OCI-LY7 (cell line): ENCODE measurements at regions not wholly inside any gene's neighbourhood (a gene's known extent, or its start where the extent isn't known, plus 50 kb on each side); places are given as distances from the start of the nearest gene placed in this dataset.

Experiments used
- BruUV-seq: library from RNA; stranded (reverse); fragments of 400-500 nt; replicated peaks from 2 replicates; lab custom pipeline; 2021; lab: Mats Ljungman, UMichigan
- CTCF ChIA-PET: fragments of 300-600 bp; sonication (Branson Sonifier 250); formaldehyde crosslinking; loops from one replicate; lab custom pipeline; 2022; ENCODE audit warnings: antibody characterized with exemption; ENCODE audit not compliant: unreplicated experiment; lab: Charles Lee
- POLR2A ChIA-PET: fragments of 300-600 bp; sonication (Branson Sonifier 250); formaldehyde crosslinking; loops from one replicate; lab custom pipeline; 2022; ENCODE audit warnings: antibody characterized with exemption; lab: Charles Lee
- DNase-seq: peaks from one replicate; pipeline ENCODE4 v3.0.0-alpha.2; 2015; ENCODE audit warnings: low spot score
- H2AFZ ChIP-seq: fragments of 200-600 bp; sonication (generic), shearing (Covaris generic); 2 replicates; pipeline ENCODE4 v1.6.1; 2014; ENCODE audit warnings: mild to moderate bottlenecking, antibody characterized with exemption, low read length, moderate library complexity
- H3K27ac ChIP-seq: fragments of 200-600 bp; sonication (generic); 2 replicates; pipeline ENCODE4 v1.5.1; 2014; ENCODE audit warnings: mixed run types, low read depth, mild to moderate bottlenecking, moderate library complexity, low read length, inconsistent platforms; ENCODE audit not compliant: poor library complexity, severe bottlenecking
- H3K36me3 ChIP-seq: fragments of 200-600 bp; sonication (generic); 2 replicates; pipeline ENCODE4 v1.6.1; 2014; ENCODE audit warnings: mild to moderate bottlenecking, antibody characterized with exemption, low read length, moderate library complexity, mixed read lengths; ENCODE audit not compliant: insufficient read depth
- H3K4me1 ChIP-seq: fragments of 200-600 bp; sonication (generic); 2 replicates; pipeline ENCODE4 v1.5.1; 2014; ENCODE audit warnings: mild to moderate bottlenecking, low read length; ENCODE audit not compliant: insufficient read depth, poor library complexity, severe bottlenecking
- H3K4me2 ChIP-seq: fragments of 200-600 bp; sonication (generic); 2 replicates; pipeline ENCODE4 v1.6.1; 2014; ENCODE audit warnings: mild to moderate bottlenecking, low read length
- H3K4me3 ChIP-seq: fragments of 200-600 bp; sonication (generic); 2 replicates; pipeline ENCODE4 v1.5.1; 2014; ENCODE audit warnings: mild to moderate bottlenecking, low read depth, low read length; ENCODE audit not compliant: poor library complexity, severe bottlenecking
- H3K79me2 ChIP-seq: fragments of 200-600 bp; sonication (generic); 2 replicates; pipeline ENCODE4 v1.6.1; 2016; ENCODE audit warnings: low read depth, mild to moderate bottlenecking, low read length, moderate library complexity, mixed read lengths; ENCODE audit not compliant: insufficient read depth
- H3K9me2 ChIP-seq: fragments of 200-600 bp; sonication (generic); 2 replicates; pipeline ENCODE4 v1.6.1; 2016; ENCODE audit warnings: mild to moderate bottlenecking, low read length, mixed read lengths; ENCODE audit not compliant: insufficient read depth
- H3K9me3 ChIP-seq: fragments of 200-600 bp; sonication (generic); 2 replicates; pipeline ENCODE4 v1.6.1; 2014; ENCODE audit warnings: mild to moderate bottlenecking, mixed run types, low read length, mixed read lengths
- H4K20me1 ChIP-seq: fragments of 200-600 bp; sonication (generic); 2 replicates; pipeline ENCODE4 v1.6.1; 2014; ENCODE audit warnings: mild to moderate bottlenecking, antibody characterized with exemption, low read length, moderate library complexity, mixed read lengths; ENCODE audit not compliant: insufficient read depth
- EZH2phosphoT487 ChIP-seq: fragments of 200-600 bp; sonication (generic); IDR thresholded peaks from 2 replicates; pipeline ENCODE4 v1.6.1; 2018; ENCODE audit warnings: low read depth, borderline replicate concordance, mild to moderate bottlenecking, mixed run types, antibody characterized with exemption, low read length, moderate library complexity, mixed read lengths
- intact Hi-C: fragments of 100-400 bp; cut with micrococcal nuclease; formaldehyde crosslinking; loops from one replicate; pipeline ENCODE4 v1.10.0; 2022; ENCODE audit not compliant: unreplicated experiment
- TF ChIP-seq, protein P1 (sequence below): fragments of 200-600 bp; sonication (generic); conservative IDR thresholded peaks from 2 replicates; pipeline ENCODE4 v1.5.1; 2014; ENCODE audit warnings: mild to moderate bottlenecking, antibody characterized with exemption, low read length, moderate library complexity, mixed read lengths

- BruUV-seq, result no TSS peak
- CTCF ChIA-PET, result no interaction called here
- H3K27ac ChIP-seq, result no peak overlapping the region
- H3K9me3 ChIP-seq, result no peaks in the 10 kb centered on the region
- no peaks in the 10 kb centered on the region for H3K4me1 ChIP-seq
- POLR2A ChIA-PET, result interaction anchor here (0.7 kb wide), 1 partner anchor 945 kb away, joined by 4 read pairs; no protein-coding TSS in a partner anchor
- no peaks in the 10 kb centered on the region for H3K79me2 ChIP-seq
- no peaks in the 10 kb centered on the region for H3K9me2 ChIP-seq
- no peaks in the 10 kb centered on the region for H3K36me3 ChIP-seq
- H4K20me1 ChIP-seq, result no peaks in the 10 kb centered on the region
- no peak overlapping the region for H2AFZ ChIP-seq
- DNase-seq, result no peak
- intact Hi-C loops, result no loop called here
- H3K4me2 ChIP-seq, result no peak overlapping the region
- H3K4me3 ChIP-seq, result no peak overlapping the region
- TF ChIP-seq EZH2phosphoT487, result no peak
- TF ChIP-seq, protein P1, sequence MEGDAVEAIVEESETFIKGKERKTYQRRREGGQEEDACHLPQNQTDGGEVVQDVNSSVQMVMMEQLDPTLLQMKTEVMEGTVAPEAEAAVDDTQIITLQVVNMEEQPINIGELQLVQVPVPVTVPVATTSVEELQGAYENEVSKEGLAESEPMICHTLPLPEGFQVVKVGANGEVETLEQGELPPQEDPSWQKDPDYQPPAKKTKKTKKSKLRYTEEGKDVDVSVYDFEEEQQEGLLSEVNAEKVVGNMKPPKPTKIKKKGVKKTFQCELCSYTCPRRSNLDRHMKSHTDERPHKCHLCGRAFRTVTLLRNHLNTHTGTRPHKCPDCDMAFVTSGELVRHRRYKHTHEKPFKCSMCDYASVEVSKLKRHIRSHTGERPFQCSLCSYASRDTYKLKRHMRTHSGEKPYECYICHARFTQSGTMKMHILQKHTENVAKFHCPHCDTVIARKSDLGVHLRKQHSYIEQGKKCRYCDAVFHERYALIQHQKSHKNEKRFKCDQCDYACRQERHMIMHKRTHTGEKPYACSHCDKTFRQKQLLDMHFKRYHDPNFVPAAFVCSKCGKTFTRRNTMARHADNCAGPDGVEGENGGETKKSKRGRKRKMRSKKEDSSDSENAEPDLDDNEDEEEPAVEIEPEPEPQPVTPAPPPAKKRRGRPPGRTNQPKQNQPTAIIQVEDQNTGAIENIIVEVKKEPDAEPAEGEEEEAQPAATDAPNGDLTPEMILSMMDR, result no peak
These were observed 1111.4 kb upstream of the NXPH2 start for GRCh38 chr2:139891636-139892035.

DNA sequence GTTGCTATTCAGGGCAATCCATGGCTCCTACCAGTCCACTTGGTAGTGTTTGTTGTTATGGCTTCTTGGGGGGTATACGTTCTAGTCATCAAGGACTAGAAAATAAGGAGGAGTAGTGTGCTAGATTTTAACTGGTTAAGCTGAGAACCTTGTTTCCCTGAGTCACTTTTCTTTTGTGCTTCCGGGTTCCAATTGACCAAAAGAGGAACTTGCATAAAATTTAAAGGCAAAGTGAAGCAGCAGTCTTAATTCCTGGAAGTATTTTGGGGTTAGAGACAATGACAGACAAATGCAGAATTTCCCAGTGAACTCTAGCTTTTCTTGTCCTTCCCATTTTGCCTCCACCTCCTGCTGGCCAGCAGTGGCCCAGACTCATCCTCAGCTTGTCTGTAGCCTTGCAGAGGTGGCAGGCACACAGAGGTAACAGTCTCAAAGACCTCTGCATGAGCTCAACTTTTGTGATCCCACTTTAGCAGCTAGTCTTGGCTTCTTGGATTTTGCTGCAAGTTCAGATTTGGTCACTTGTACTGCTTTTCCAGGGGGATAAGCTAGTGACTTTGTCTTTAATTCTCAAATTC, 1105.8 kb upstream of the NXPH2 start:
- H3K4me2 ChIP-seq, result no peak overlapping the region
- H3K9me3 ChIP-seq, result no peaks in the 10 kb centered on the region
- H3K9me2 ChIP-seq, result no peaks in the 10 kb centered on the region
- intact Hi-C loops, result no loop called here
- no peak for DNase-seq
- no TSS peak for BruUV-seq
- H3K27ac ChIP-seq, result no peak overlapping the region
- H3K4me3 ChIP-seq, result no peak overlapping the region
- no peaks in the 10 kb centered on the region for H3K36me3 ChIP-seq
- no peak overlapping the region for H2AFZ ChIP-seq
- ChIA-PET POLR2A (interaction anchor here (0.5 kb wide), 1 partner anchor 9 kb away, joined by 3 read pairs; no protein-coding TSS in a partner anchor), CTCF (no interaction called here)
- TF ChIP-seq, protein P1, result no peak
- H4K20me1 ChIP-seq, result no peaks in the 10 kb centered on the region
- no peaks in the 10 kb centered on the region for H3K79me2 ChIP-seq
- H3K4me1 ChIP-seq, result no peaks in the 10 kb centered on the region

DNA sequence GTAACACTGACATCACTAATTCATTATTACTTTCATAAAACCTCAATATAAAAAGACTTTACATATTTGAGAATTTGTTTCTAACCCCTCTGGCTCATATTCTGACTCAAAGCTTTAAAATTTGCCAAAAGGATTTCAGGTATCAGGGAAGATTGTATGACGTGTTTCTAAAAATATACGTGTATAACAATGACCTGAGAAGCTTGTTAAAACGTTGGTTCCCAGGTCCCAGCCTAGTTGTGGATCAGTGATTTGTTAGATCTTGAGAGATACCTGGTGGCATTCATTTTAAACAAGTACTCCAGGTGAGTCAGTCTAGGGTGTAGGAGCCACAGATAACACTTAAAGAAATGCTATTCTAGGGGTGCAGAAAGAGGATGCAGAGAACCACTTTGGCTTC, 1096.8 kb upstream of the NXPH2 start:
- ChIA-PET POLR2A (no interaction called here), CTCF (no interaction called here)
- H3K4me3 ChIP-seq, result no peak overlapping the region
- no peaks in the 10 kb centered on the region for H3K4me1 ChIP-seq
- H3K36me3 ChIP-seq, result no peaks in the 10 kb centered on the region
- H3K27ac ChIP-seq, result no peak overlapping the region
- intact Hi-C loops, result no loop called here
- no peak for TF ChIP-seq EZH2phosphoT487
- TF ChIP-seq, protein P1, result no peak
- no peak for DNase-seq
- no peaks in the 10 kb centered on the region for H4K20me1 ChIP-seq
- H2AFZ ChIP-seq, result no peak overlapping the region
- no peak overlapping the region for H3K4me2 ChIP-seq
- no peaks in the 10 kb centered on the region for H3K79me2 ChIP-seq
- H3K9me2 ChIP-seq, result no peaks in the 10 kb centered on the region
- no TSS peak for BruUV-seq
- no peaks in the 10 kb centered on the region for H3K9me3 ChIP-seq
